Panc1 (cell line): ENCODE measurements at regions not wholly inside any gene's neighbourhood (a gene's known extent, or its start where the extent isn't known, plus 50 kb on each side); places are given as distances from the start of the nearest gene placed in this dataset.

ENCODE experiments used
- ATAC-seq: fragments of 200-7000 bp; cut with Tn5 transposase; 2 replicates; pipeline ENCODE4 v1.9.1; 2020; ENCODE audit warnings: mild to moderate bottlenecking, moderate library complexity
- BruUV-seq: library from RNA; stranded (reverse); fragments of 400-500 nt; replicated peaks from 2 replicates; lab custom pipeline; 2021; lab: Mats Ljungman, UMichigan
- CTCF ChIA-PET: fragments of 300-600 bp; sonication (Branson Sonifier 250); formaldehyde crosslinking; loops from one replicate; lab custom pipeline; 2022; ENCODE audit warnings: antibody characterized with exemption; lab: Charles Lee
- POLR2A ChIA-PET: fragments of 300-600 bp; sonication (Branson Sonifier 250); formaldehyde crosslinking; loops from one replicate; lab custom pipeline; 2022; ENCODE audit warnings: antibody characterized with exemption; lab: Charles Lee
- DNase-seq: peaks from one replicate; pipeline ENCODE4 v3.0.0-alpha.2; 2010; ENCODE audit warnings: low read depth, low spot score
- H3K27ac ChIP-seq: 2 replicates; pipeline ENCODE4 v1.5.1; 2011; ENCODE audit warnings: mild to moderate bottlenecking, low read length, inconsistent platforms
- H3K27me3 ChIP-seq: fragments of 200-500 bp; sonication (Bioruptor generic); 2 replicates; pipeline ENCODE4 v1.6.0; 2014; ENCODE audit warnings: low read length, inconsistent platforms; ENCODE audit not compliant: control insufficient read depth, insufficient read depth
- H3K36me3 ChIP-seq: fragments of 200-500 bp; sonication (Bioruptor generic); 2 replicates; pipeline ENCODE4 v1.5.1; 2014; ENCODE audit warnings: inconsistent platforms, mild to moderate bottlenecking, low read length, moderate library complexity; ENCODE audit not compliant: control insufficient read depth, insufficient read depth
- H3K4me1 ChIP-seq: 2 replicates; pipeline ENCODE4 v1.5.1; 2011; ENCODE audit warnings: inconsistent platforms, mild to moderate bottlenecking, low read length, moderate library complexity; ENCODE audit not compliant: control insufficient read depth, insufficient read depth
- H3K4me3 ChIP-seq, 2 experiments: 2 replicates each; pipeline ENCODE4 v1.5.1; 2011 to 2012; ENCODE audit warnings: low read depth in 2 of 2, low read length in 2 of 2, mild to moderate bottlenecking in 2 of 2, inconsistent platforms in 1 of 2, moderate library complexity in 1 of 2
- H3K9me3 ChIP-seq: fragments of 200-500 bp; sonication (Bioruptor generic); 2 replicates; pipeline ENCODE4 v1.5.1; 2014; ENCODE audit warnings: low read depth, mild to moderate bottlenecking, inconsistent platforms, low read length, moderate library complexity; ENCODE audit not compliant: control insufficient read depth, insufficient read depth
- CTCF ChIP-seq: fragments of 450-650 bp; IDR thresholded peaks from 2 replicates; pipeline ENCODE4 v1.5.1; 2017; ENCODE audit warnings: mild to moderate bottlenecking
- POLR2AphosphoS5 ChIP-seq: IDR thresholded peaks from 2 replicates; pipeline ENCODE4 v1.6.1; 2012; ENCODE audit warnings: mild to moderate bottlenecking, low read depth, low read length, moderate library complexity
- SIN3A ChIP-seq: IDR thresholded peaks from 2 replicates; pipeline ENCODE4 v1.6.1; 2012; ENCODE audit warnings: low read depth, mild to moderate bottlenecking, low read length, moderate library complexity, borderline replicate concordance; ENCODE audit not compliant: insufficient read depth
- TCF7L2 ChIP-seq: IDR thresholded peaks from 2 replicates; pipeline ENCODE4 v1.6.1; 2011; ENCODE audit warnings: mild to moderate bottlenecking, low read depth, low read length, inconsistent platforms
- in situ Hi-C: cut with HindIII; loops from 2 replicates; pipeline ENCODE4 v1.10.0; 2016; ENCODE audit warnings: low sequenced_read_pairs, low pct_unique_long_range_greater_than_20kb
- intact Hi-C: fragments of 100-400 bp; cut with micrococcal nuclease; formaldehyde crosslinking; loops from one replicate; pipeline ENCODE4 v1.10.0; 2022; ENCODE audit not compliant: unreplicated experiment
- TF ChIP-seq, protein P1 (sequence below), 2 experiments: IDR thresholded peaks; 2 replicates each; pipeline ENCODE4 v1.6.1; 2011 to 2012; ENCODE audit warnings: low read depth in 2 of 2, control low read depth in 1 of 2, low read length in 1 of 2, mild to moderate bottlenecking in 1 of 2, moderate library complexity in 1 of 2; ENCODE audit not compliant: insufficient read depth in 1 of 2

GRCh38 chr5:16346380-16346779, 119.2 kb downstream of the ZNF622 start:
- no peak for ATAC-seq
- Histone ChIP-seq H3K4me3 (no peak overlapping the region), H3K9me3 (no peaks in the 10 kb centered on the region), H3K27me3 (no peaks in the 10 kb centered on the region), H3K4me1 (no peaks in the 10 kb centered on the region), H3K27ac (no peak overlapping the region), H3K36me3 (no peaks in the 10 kb centered on the region)
- no peak for DNase-seq
- ChIA-PET POLR2A (no interaction called here), CTCF (no interaction called here)
- no TSS peak for BruUV-seq
- TF ChIP-seq, protein P1, sequence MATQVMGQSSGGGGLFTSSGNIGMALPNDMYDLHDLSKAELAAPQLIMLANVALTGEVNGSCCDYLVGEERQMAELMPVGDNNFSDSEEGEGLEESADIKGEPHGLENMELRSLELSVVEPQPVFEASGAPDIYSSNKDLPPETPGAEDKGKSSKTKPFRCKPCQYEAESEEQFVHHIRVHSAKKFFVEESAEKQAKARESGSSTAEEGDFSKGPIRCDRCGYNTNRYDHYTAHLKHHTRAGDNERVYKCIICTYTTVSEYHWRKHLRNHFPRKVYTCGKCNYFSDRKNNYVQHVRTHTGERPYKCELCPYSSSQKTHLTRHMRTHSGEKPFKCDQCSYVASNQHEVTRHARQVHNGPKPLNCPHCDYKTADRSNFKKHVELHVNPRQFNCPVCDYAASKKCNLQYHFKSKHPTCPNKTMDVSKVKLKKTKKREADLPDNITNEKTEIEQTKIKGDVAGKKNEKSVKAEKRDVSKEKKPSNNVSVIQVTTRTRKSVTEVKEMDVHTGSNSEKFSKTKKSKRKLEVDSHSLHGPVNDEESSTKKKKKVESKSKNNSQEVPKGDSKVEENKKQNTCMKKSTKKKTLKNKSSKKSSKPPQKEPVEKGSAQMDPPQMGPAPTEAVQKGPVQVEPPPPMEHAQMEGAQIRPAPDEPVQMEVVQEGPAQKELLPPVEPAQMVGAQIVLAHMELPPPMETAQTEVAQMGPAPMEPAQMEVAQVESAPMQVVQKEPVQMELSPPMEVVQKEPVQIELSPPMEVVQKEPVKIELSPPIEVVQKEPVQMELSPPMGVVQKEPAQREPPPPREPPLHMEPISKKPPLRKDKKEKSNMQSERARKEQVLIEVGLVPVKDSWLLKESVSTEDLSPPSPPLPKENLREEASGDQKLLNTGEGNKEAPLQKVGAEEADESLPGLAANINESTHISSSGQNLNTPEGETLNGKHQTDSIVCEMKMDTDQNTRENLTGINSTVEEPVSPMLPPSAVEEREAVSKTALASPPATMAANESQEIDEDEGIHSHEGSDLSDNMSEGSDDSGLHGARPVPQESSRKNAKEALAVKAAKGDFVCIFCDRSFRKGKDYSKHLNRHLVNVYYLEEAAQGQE (IDR thresholded peaks at IDR 0.05; ENCODE audit: insufficient read depth in 1 of 2, low read depth in 2 of 2, low read length in 1 of 2) = no peak
- no peak for TF ChIP-seq TCF7L2
- intact Hi-C loops (no loop called here), in situ Hi-C loops (no loop called here)

GRCh38 chr5:16345454-16345853, 120.1 kb downstream of the ZNF622 start:
- POLR2A ChIA-PET = no interaction called here
- ATAC-seq (no peak), DNase-seq (no peak)
- CTCF ChIA-PET = no interaction called here
- BruUV-seq = no TSS peak
- no peak overlapping the region for H3K4me3 ChIP-seq
- intact Hi-C loops (no loop called here), in situ Hi-C loops (no loop called here)
- no peak overlapping the region for H3K27ac ChIP-seq
- H3K36me3 ChIP-seq = no peaks in the 10 kb centered on the region
- TF ChIP-seq TCF7L2 (no peak), POLR2AphosphoS5 (no peak), SIN3A (no peak), CTCF (no peak)
- TF ChIP-seq, protein P1 (IDR thresholded peaks at IDR 0.05; ENCODE audit: insufficient read depth in 1 of 2, low read depth in 2 of 2, low read length in 1 of 2) = no peak
- no peaks in the 10 kb centered on the region for H3K4me1 ChIP-seq
- H3K27me3 ChIP-seq = no peaks in the 10 kb centered on the region
- H3K9me3 ChIP-seq = no peaks in the 10 kb centered on the region
